ENCODE measurements at regions not wholly inside any gene's neighbourhood (a gene's known extent, or its start where the extent isn't known, plus 50 kb on each side); places are given as distances from the start of the nearest gene placed in this dataset.

DNA sequence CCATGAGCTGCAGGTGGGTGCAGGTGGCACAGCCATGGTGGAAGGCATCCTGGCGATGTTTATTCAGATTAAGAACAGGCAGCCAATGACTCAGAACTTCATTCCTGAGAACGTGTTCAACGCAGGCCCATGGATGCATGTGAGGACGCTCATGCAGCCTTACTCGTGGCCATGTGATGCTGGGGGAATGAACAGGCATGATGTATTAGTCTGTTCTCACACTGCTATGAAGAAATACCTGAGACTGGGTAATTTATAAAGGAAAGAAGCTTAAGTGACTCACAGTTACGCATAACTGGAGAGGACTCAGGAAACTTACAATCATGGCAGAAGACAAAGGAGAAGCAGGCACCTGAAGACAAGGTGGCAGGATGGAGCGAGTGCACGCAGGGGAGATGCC lies 146.6 kb downstream of the RNASET2 start:
- TF ChIP-seq FOXP2 (optimal IDR thresholded peaks at IDR 0.05; ENCODE audit: control extremely low read depth, extremely low read length, insufficient read depth) (no peak), EZH2 (IDR thresholded peaks at IDR 0.05) (no peak), POLR2AphosphoS5 (IDR thresholded peaks at IDR 0.05; ENCODE audit: borderline replicate concordance, low read depth, low read length) (no peak)
- DNase-seq (ENCODE audit: low read depth, low spot score) = no peak
- no peaks in the 10 kb centered on the region for H3K36me3 ChIP-seq (ENCODE audit: insufficient read depth, low read length)
- peaks cover 6% of the 10 kb centered on the region; the same call in 1 of the 2 replicates for H3K9me3 ChIP-seq (ENCODE audit: low read depth, low read length)
- no peak overlapping the region for H3K9ac ChIP-seq (ENCODE audit: insufficient read length)
- H3K27ac ChIP-seq = no peak overlapping the region
- no peak overlapping the region for H3K4me3 ChIP-seq

DNA sequence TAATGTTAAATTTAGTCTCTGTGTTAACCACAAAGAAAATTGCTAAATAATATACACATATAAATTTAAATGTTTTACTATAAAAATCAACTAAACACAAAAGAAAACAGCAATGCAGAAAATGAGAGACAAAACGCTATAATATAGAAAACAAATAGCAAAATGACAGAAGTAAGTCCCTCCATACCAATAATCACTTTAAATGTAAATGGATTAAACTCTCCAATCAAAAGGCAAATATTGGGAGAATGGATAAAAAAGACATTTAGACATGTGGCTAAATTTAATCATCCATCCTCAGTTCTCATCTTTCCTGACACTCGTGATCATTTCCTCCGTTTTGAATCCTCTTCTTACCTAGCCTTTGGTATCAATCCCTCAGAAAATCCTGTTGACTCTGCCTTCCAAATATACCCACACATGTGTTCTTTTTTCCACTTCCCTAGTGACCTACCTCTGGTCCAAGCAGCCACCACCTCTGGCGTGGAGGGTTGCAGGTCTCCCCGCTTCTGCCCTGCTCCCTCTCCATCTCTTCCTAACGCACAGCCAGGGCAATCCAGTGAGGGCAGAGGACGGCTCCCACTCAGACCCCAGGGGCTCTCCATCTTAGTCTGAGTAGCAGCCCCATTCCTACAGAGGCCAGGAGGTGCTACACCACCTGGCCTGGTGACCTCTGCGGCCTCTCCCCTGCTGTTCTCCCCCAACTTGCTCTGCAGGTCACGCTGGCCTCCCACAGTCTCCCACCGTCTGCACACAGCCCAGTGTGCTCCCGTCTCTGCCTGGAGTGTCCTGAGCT lies 149.2 kb downstream of the RNASET2 start:
- Histone ChIP-seq H3K36me3 (ENCODE audit: insufficient read depth, low read length) (no peaks in the 10 kb centered on the region), H3K9ac (ENCODE audit: insufficient read length) (no peak overlapping the region), H3K27ac (no peak overlapping the region), H3K9me3 (ENCODE audit: low read depth, low read length) (peaks cover 6% of the 10 kb centered on the region; the same call in 1 of the 2 replicates), H3K4me3 (no peak overlapping the region)
- TF ChIP-seq POLR2AphosphoS5 (IDR thresholded peaks at IDR 0.05; ENCODE audit: borderline replicate concordance, low read depth, low read length) (no peak), FOXP2 (optimal IDR thresholded peaks at IDR 0.05; ENCODE audit: control extremely low read depth, extremely low read length, insufficient read depth) (no peak), EZH2 (IDR thresholded peaks at IDR 0.05) (no peak)
- no peak for DNase-seq (ENCODE audit: low read depth, low spot score)

DNA sequence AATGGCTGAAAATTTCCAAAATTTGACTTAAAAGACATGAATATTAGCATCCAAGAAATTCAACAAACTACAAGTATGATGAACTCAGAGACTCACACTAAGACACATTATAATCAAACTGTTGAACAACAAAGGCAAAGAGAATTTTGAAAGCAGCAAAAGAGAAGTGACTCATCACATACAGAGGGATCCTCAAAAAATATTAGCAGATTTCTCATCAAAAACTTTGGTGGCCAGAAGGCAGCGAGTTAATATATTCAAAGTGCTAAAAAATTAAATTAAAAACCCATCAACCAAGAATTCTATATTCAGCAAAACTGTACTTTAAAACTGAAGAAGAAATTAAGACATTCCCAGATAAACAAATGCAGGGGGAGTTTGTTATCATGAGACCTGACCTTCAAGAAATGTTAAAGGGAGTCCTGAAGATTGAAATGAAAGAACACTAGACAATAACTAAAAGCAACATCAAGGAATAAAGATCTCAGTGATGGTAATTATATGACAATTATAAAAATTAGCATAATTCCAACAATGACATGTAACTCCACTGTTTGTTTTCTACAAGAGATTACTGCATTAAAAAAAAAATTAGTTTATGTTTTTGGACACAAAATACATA lies 150.0 kb downstream of the RNASET2 start:
- H3K36me3 ChIP-seq (ENCODE audit: insufficient read depth, low read length) = no peaks in the 10 kb centered on the region
- no peak for DNase-seq (ENCODE audit: low read depth, low spot score)
- no peak overlapping the region for H3K9ac ChIP-seq (ENCODE audit: insufficient read length)
- peaks cover 6% of the 10 kb centered on the region; the same call in 1 of the 2 replicates for H3K9me3 ChIP-seq (ENCODE audit: low read depth, low read length)
- no peak overlapping the region for H3K27ac ChIP-seq
- no peak overlapping the region for H3K4me3 ChIP-seq
- TF ChIP-seq POLR2AphosphoS5 (IDR thresholded peaks at IDR 0.05; ENCODE audit: borderline replicate concordance, low read depth, low read length) (no peak), EZH2 (IDR thresholded peaks at IDR 0.05) (no peak), FOXP2 (optimal IDR thresholded peaks at IDR 0.05; ENCODE audit: control extremely low read depth, extremely low read length, insufficient read depth) (no peak)

- no peak overlapping the region for H3K9ac ChIP-seq (ENCODE audit: insufficient read length)
- no peak overlapping the region for H3K27ac ChIP-seq
- TF ChIP-seq POLR2AphosphoS5 (IDR thresholded peaks at IDR 0.05; ENCODE audit: borderline replicate concordance, low read depth, low read length) (no peak), FOXP2 (optimal IDR thresholded peaks at IDR 0.05; ENCODE audit: control extremely low read depth, extremely low read length, insufficient read depth) (no peak), EZH2 (IDR thresholded peaks at IDR 0.05) (no peak)
- peaks cover 6% of the 10 kb centered on the region; the same call in 1 of the 2 replicates for H3K9me3 ChIP-seq (ENCODE audit: low read depth, low read length)
- DNase-seq (ENCODE audit: low read depth, low spot score) = no peak
- no peaks in the 10 kb centered on the region for H3K36me3 ChIP-seq (ENCODE audit: insufficient read depth, low read length)
- H3K4me3 ChIP-seq = no peak overlapping the region
These were observed 152.9 kb downstream of the RNASET2 start for GRCh38 chr6:166803471-166803870.

DNA sequence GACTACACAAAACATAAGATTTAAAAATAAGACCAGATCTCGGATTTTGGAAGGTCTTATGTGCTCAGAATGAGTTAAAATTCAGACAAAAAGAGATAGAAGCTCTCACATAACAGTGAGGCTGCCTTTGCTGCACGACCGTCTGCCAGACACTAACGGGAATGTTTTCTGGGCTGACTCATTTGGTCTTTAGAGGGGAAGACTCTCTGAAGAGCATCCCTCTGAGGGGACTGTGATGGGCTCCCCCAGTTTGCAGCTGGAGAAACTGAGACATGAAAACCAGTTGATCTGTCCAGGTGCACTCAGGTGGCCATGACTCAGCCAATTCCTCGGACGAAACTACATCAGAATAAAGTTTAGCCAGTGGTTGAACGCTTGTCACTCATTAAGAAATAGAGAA lies 153.9 kb downstream of the RNASET2 start:
- H3K27ac ChIP-seq = no peak overlapping the region
- no peak overlapping the region for H3K4me3 ChIP-seq
- DNase-seq (ENCODE audit: low read depth, low spot score) = no peak
- H3K9me3 ChIP-seq (ENCODE audit: low read depth, low read length) = peaks cover 6% of the 10 kb centered on the region; the same call in 1 of the 2 replicates
- no peak overlapping the region for H3K9ac ChIP-seq (ENCODE audit: insufficient read length)
- no peak for TF ChIP-seq POLR2AphosphoS5 (IDR thresholded peaks at IDR 0.05; ENCODE audit: borderline replicate concordance, low read depth, low read length)
- TF ChIP-seq FOXP2 (optimal IDR thresholded peaks at IDR 0.05; ENCODE audit: control extremely low read depth, extremely low read length, insufficient read depth) = no peak
- no peak for TF ChIP-seq EZH2 (IDR thresholded peaks at IDR 0.05)
- H3K36me3 ChIP-seq (ENCODE audit: insufficient read depth, low read length) = no peaks in the 10 kb centered on the region

DNA sequence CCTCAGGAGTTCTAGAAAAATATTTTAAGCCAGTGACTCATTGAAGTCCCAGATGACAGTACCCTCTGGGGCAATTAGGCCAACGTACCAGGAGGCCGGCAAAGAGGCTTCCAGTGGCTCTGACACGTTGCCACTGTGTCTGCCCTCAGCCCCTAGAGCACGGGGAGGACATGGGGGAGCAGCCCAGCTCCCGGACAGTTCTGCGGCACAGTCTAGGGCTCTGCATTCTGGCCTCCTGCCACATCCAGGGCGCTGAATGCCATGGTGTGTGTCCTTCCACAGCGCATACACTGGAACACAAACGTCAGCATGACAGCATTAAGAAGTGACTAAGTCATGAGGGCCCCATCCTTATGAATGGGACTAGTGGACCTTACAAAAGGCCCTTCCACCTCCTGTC lies 156.2 kb downstream of the RNASET2 start:
- no peak for TF ChIP-seq FOXP2 (optimal IDR thresholded peaks at IDR 0.05; ENCODE audit: control extremely low read depth, extremely low read length, insufficient read depth)
- no peak for TF ChIP-seq EZH2 (IDR thresholded peaks at IDR 0.05)
- no peak for TF ChIP-seq POLR2AphosphoS5 (IDR thresholded peaks at IDR 0.05; ENCODE audit: borderline replicate concordance, low read depth, low read length)
- H3K9me3 ChIP-seq (ENCODE audit: low read depth, low read length) = no peaks in the 10 kb centered on the region
- no peak overlapping the region for H3K9ac ChIP-seq (ENCODE audit: insufficient read length)
- H3K27ac ChIP-seq = no peak overlapping the region
- DNase-seq (ENCODE audit: low read depth, low spot score) = no peak
- no peaks in the 10 kb centered on the region for H3K36me3 ChIP-seq (ENCODE audit: insufficient read depth, low read length)
- no peak overlapping the region for H3K4me3 ChIP-seq

DNA sequence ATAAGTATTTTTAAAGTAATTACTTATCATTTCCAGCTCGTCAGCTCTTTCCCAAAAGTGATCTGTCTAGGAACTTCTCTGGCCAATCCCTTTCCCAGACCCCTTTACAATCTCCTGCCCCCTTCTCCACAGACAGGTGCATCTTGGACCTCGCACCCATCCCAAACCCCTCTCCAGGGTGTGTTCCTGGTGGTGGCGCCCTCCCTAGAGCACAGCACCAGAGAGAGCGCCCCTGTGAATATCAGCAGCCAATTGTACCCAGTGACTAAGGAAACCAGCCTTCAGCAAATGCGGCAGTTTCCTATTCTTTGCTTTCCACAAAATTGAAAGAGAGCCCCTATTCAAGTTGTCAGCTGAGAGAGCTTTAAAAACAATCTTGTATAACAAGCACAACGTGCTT lies 157.7 kb downstream of the RNASET2 start:
- no peak for DNase-seq (ENCODE audit: low read depth, low spot score)
- no peak overlapping the region for H3K4me3 ChIP-seq
- TF ChIP-seq POLR2AphosphoS5 (IDR thresholded peaks at IDR 0.05; ENCODE audit: borderline replicate concordance, low read depth, low read length) = no peak
- TF ChIP-seq FOXP2 (optimal IDR thresholded peaks at IDR 0.05; ENCODE audit: control extremely low read depth, extremely low read length, insufficient read depth) = no peak
- TF ChIP-seq EZH2 (IDR thresholded peaks at IDR 0.05) = no peak
- no peak overlapping the region for H3K27ac ChIP-seq
- no peaks in the 10 kb centered on the region for H3K9me3 ChIP-seq (ENCODE audit: low read depth, low read length)
- no peak overlapping the region for H3K9ac ChIP-seq (ENCODE audit: insufficient read length)
- no peaks in the 10 kb centered on the region for H3K36me3 ChIP-seq (ENCODE audit: insufficient read depth, low read length)

DNA sequence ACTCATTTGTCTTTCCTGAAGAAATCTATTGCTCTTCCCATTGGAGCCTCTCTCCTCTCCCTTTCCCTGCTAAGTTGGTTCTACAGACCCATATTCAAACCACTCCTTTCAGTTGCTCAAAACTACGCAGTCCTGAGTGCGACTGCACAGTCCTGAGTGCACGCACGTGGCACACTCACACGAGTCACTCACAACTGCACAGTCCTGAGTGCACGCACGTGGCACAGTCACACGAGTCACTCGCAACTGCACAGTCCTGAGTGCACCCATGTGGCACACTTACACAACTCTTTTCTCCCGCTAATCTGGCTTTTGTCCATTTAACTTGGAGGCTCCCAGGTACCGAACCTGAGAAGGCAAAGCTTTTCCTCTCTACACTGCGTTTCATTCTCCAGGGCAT lies 159.7 kb downstream of the RNASET2 start:
- DNase-seq (ENCODE audit: low read depth, low spot score) = no peak
- no peak for TF ChIP-seq POLR2AphosphoS5 (IDR thresholded peaks at IDR 0.05; ENCODE audit: borderline replicate concordance, low read depth, low read length)
- no peak for TF ChIP-seq EZH2 (IDR thresholded peaks at IDR 0.05)
- no peak for TF ChIP-seq FOXP2 (optimal IDR thresholded peaks at IDR 0.05; ENCODE audit: control extremely low read depth, extremely low read length, insufficient read depth)
- Histone ChIP-seq H3K4me3 (no peak overlapping the region), H3K9ac (ENCODE audit: insufficient read length) (no peak overlapping the region), H3K27ac (no peak overlapping the region), H3K36me3 (ENCODE audit: insufficient read depth, low read length) (no peaks in the 10 kb centered on the region), H3K9me3 (ENCODE audit: low read depth, low read length) (no peaks in the 10 kb centered on the region)
